ENCODE measurements at regions not wholly inside any gene's neighbourhood (a gene's known extent, or its start where the extent isn't known, plus 50 kb on each side); places are given as distances from the start of the nearest gene placed in this dataset.

DNA sequence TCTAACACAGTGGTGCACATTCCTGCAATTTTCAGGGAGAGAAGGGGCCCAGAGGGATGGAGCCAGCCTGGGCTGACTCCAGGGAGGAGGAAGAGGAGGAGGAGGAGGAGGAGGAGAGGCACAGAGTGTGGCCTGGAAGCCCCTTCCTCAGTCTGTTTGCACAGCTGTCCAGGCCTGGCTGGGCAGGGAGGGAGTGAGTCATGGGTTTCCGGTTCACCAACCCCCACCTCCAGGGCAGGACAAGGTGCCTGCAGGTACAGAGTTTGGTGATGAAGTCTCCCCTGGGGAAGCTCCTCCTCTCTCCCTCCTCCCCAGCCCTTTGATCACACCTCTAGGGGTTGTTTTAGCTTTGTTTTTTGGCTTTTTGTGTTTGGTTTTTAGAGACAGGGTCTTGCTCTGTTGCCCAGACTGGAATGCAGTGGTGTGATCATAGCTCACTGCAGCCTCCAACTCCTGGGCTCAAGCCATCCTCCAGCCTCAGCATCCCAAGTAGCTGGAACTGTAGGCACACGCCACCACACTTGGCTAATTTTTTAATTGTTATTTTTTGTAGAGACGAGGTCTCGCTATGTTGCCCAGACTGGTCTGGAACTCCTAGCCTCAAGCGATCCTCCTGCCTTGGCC lies 77.5 kb upstream of the CUX1 start:
- no peak overlapping the region for H3K9ac ChIP-seq (ENCODE audit: low read depth in 1 of 3, low read length in 3 of 3)
- H3K9me3 ChIP-seq (ENCODE audit: control insufficient read depth in 3 of 3, low read length in 3 of 3), result no peaks in the 10 kb centered on the region
- H3K27me3 ChIP-seq (ENCODE audit: control insufficient read depth in 3 of 3, insufficient read depth in 3 of 3, low read length in 3 of 3), result peaks cover 5 to 8% (median 8%) of the 10 kb centered on the region in 3 donors
- H3K4me1 ChIP-seq (ENCODE audit: control insufficient read depth in 3 of 3, insufficient read depth in 3 of 3, low read length in 3 of 3), result peaks cover 0 to 2% (median 0%) of the 10 kb centered on the region in 3 donors
- no peak overlapping the region for H3K27ac ChIP-seq (ENCODE audit: low read depth, low read length)
- no peaks in the 10 kb centered on the region for H3K36me3 ChIP-seq (ENCODE audit: control insufficient read depth in 3 of 3, insufficient read depth in 3 of 3, low read length in 3 of 3)
- H3K4me3 ChIP-seq (ENCODE audit: low read length in 3 of 3), result no peak overlapping the region

DNA sequence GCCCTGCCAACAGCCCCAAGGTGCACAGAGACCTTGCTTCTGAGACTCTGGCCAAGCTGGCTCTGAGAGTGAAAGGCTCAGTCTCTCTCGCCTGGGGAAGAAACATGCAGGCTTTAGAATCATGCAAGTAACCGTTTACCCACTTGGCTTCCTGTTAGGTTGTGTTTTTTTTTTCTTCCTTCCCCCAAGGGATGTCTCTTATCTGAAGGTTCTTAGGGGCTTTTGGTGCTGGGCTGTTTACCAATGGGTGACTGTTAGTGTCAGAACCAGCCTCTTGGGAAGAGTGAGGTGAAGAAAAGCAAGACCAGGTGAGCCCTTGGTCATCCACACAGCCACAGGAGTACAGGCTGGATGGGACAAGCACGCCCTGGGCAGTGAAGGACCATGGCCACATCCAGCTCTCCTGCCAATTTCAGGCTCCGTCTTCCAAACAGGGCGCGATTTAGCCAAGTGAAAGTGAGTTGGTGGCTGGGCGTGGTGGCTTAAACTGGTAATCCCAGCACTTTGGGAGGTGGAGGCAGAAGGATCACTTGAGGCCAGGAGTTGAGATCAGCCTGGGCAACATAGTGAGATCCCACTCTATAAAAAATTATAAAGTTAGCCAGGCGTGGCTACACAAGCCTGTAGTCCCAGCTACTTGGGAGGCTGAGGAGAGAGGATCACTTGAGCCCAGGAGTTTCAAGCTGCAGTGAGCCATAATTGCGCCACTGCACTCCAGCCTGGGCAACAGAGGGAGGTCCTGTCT lies 76.3 kb upstream of the CUX1 start:
- no peak overlapping the region for H3K27ac ChIP-seq (ENCODE audit: low read depth, low read length)
- H3K9me3 ChIP-seq (ENCODE audit: control insufficient read depth in 3 of 3, low read length in 3 of 3), result no peaks in the 10 kb centered on the region
- no peak overlapping the region for H3K9ac ChIP-seq (ENCODE audit: low read depth in 1 of 3, low read length in 3 of 3)
- H3K36me3 ChIP-seq (ENCODE audit: control insufficient read depth in 3 of 3, insufficient read depth in 3 of 3, low read length in 3 of 3), result no peaks in the 10 kb centered on the region
- peaks cover 5 to 8% (median 8%) of the 10 kb centered on the region in 3 donors for H3K27me3 ChIP-seq (ENCODE audit: control insufficient read depth in 3 of 3, insufficient read depth in 3 of 3, low read length in 3 of 3)
- H3K4me1 ChIP-seq (ENCODE audit: control insufficient read depth in 3 of 3, insufficient read depth in 3 of 3, low read length in 3 of 3), result peaks cover 0 to 2% (median 0%) of the 10 kb centered on the region in 3 donors
- H3K4me3 ChIP-seq (ENCODE audit: low read length in 3 of 3), result no peak overlapping the region

DNA sequence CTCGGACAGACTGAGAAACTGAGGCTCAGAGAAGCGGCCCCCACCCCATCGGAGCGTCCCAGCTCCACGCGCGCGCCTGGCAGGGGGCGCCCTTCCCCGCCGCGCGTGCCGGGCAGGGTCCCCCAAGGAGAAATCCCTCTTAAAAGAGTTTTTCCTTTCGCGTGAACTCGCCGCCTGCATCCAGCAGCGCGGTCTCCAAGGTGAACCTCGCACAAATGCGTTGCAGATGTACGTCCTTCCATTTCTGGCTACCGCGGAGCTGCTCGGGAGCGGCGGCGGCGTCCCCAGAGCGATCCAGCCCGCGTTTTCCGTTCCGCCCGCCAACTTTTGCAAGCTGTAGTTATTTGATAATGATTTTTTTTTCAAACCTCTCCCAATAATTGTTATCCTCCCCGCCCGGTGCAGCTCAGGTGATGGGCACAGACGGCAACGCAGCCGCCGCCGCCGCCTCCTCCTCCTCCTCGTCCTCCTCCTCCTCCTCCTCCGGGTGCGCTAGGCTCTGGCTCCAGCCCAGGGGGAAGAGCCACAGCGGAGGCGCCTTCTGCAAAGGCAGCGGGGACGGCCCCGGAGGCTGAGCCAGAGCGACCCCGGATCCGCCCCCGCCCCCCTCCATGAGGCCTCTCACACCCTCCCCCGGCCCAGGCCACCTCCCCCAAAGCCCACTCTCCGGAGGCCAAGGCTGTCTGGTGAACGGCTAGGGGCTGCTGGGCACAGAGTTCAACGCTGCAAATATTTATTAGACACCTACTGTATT lies 74.0 kb upstream of the CUX1 start:
- Histone ChIP-seq H3K9me3 (ENCODE audit: control insufficient read depth in 3 of 3, low read length in 3 of 3) (no peaks in the 10 kb centered on the region), H3K4me3 (ENCODE audit: low read length in 3 of 3) (peak overlapping the region; percentile 30 to 64 (median 63)), H3K27me3 (ENCODE audit: control insufficient read depth in 3 of 3, insufficient read depth in 3 of 3, low read length in 3 of 3) (peaks cover 5 to 21% (median 20%) of the 10 kb centered on the region in 3 donors), H3K27ac (ENCODE audit: low read depth, low read length) (no peak overlapping the region), H3K36me3 (ENCODE audit: control insufficient read depth in 3 of 3, insufficient read depth in 3 of 3, low read length in 3 of 3) (no peaks in the 10 kb centered on the region), H3K4me1 (ENCODE audit: control insufficient read depth in 3 of 3, insufficient read depth in 3 of 3, low read length in 3 of 3) (peaks cover 0 to 2% (median 0%) of the 10 kb centered on the region in 3 donors), H3K9ac (ENCODE audit: low read depth in 1 of 3, low read length in 3 of 3) (no peak overlapping the region)

DNA sequence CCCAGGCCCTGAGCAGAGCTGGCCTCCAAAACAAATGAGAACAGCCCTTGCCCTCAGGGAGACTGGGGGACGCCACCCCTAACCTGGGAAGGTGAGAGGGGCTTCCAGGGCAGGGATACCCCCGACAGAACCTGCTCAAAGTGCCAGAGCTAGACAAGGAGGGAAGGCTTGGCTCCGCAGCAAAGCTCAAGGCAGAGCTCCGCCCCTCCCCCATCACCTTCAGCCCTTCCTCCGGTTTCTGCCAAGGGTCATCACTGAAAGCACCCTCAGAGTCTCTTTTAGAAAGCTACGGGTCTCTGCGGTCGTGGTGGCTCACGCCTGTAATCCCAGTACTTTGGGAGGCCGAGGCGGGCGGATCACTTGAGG lies 73.4 kb upstream of the CUX1 start:
- H3K27ac ChIP-seq (ENCODE audit: low read depth, low read length), result no peak overlapping the region
- no peaks in the 10 kb centered on the region for H3K9me3 ChIP-seq (ENCODE audit: control insufficient read depth in 3 of 3, low read length in 3 of 3)
- H3K4me3 ChIP-seq (ENCODE audit: low read length in 3 of 3), result no peak overlapping the region
- H3K27me3 ChIP-seq (ENCODE audit: control insufficient read depth in 3 of 3, insufficient read depth in 3 of 3, low read length in 3 of 3), result peaks cover 5 to 21% (median 21%) of the 10 kb centered on the region in 3 donors
- H3K36me3 ChIP-seq (ENCODE audit: control insufficient read depth in 3 of 3, insufficient read depth in 3 of 3, low read length in 3 of 3), result no peaks in the 10 kb centered on the region
- peaks cover 0 to 2% (median 0%) of the 10 kb centered on the region in 3 donors for H3K4me1 ChIP-seq (ENCODE audit: control insufficient read depth in 3 of 3, insufficient read depth in 3 of 3, low read length in 3 of 3)
- no peak overlapping the region for H3K9ac ChIP-seq (ENCODE audit: low read depth in 1 of 3, low read length in 3 of 3)

DNA sequence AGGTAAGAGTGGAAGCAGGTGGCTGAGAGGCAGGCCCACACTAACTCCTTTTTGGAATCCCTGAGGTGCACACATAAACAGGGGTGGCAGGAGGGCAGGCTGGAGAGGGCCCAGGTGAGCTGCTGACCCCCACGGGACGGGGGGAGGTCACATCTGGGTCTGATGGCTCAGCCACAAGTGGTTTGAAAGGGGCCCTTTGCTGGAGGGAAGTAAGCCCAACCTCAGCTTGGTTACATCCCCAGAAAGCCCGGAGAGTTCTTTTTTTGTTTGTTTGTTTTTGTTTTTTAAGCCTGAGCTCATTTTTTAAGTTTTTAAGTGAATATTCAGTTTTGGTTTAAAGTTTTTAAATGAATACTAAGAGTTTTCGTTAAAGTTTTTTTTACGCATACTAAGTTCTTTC lies 72.8 kb upstream of the CUX1 start:
- Histone ChIP-seq H3K27ac (ENCODE audit: low read depth, low read length) (no peak overlapping the region), H3K4me1 (ENCODE audit: control insufficient read depth in 3 of 3, insufficient read depth in 3 of 3, low read length in 3 of 3) (peaks cover 0 to 2% (median 0%) of the 10 kb centered on the region in 3 donors), H3K9me3 (ENCODE audit: control insufficient read depth in 3 of 3, low read length in 3 of 3) (no peaks in the 10 kb centered on the region), H3K36me3 (ENCODE audit: control insufficient read depth in 3 of 3, insufficient read depth in 3 of 3, low read length in 3 of 3) (no peaks in the 10 kb centered on the region), H3K9ac (ENCODE audit: low read depth in 1 of 3, low read length in 3 of 3) (no peak overlapping the region), H3K4me3 (ENCODE audit: low read length in 3 of 3) (no peak overlapping the region), H3K27me3 (ENCODE audit: control insufficient read depth in 3 of 3, insufficient read depth in 3 of 3, low read length in 3 of 3) (peaks cover 5 to 21% (median 21%) of the 10 kb centered on the region in 3 donors)

DNA sequence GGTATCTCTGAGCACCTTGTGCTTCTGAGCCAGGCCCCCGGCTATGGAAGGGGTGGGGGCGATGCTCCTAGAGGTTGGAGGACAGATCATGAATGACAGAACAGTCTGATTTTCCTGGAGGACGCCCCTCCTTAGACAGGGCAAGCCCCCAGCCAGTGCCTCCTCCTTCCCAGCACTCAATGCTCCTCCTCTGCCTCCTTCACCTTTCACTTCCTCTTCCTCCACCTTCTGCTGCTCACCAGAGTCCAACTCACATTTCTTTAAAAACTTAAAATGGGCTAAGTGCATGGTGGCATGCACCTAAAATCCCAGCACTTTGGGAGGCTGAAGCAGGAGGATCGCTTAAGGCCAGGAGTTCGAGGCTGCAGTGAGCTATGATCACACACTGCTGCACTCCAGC lies 71.1 kb upstream of the CUX1 start:
- Histone ChIP-seq H3K9me3 (ENCODE audit: control insufficient read depth in 3 of 3, low read length in 3 of 3) (no peaks in the 10 kb centered on the region), H3K9ac (ENCODE audit: low read depth in 1 of 3, low read length in 3 of 3) (no peak overlapping the region), H3K27ac (ENCODE audit: low read depth, low read length) (no peak overlapping the region), H3K4me3 (ENCODE audit: low read length in 3 of 3) (no peak overlapping the region), H3K36me3 (ENCODE audit: control insufficient read depth in 3 of 3, insufficient read depth in 3 of 3, low read length in 3 of 3) (no peaks in the 10 kb centered on the region), H3K27me3 (ENCODE audit: control insufficient read depth in 3 of 3, insufficient read depth in 3 of 3, low read length in 3 of 3) (peaks cover 5 to 21% (median 19%) of the 10 kb centered on the region in 3 donors), H3K4me1 (ENCODE audit: control insufficient read depth in 3 of 3, insufficient read depth in 3 of 3, low read length in 3 of 3) (peaks cover 0 to 2% (median 0%) of the 10 kb centered on the region in 3 donors)

DNA sequence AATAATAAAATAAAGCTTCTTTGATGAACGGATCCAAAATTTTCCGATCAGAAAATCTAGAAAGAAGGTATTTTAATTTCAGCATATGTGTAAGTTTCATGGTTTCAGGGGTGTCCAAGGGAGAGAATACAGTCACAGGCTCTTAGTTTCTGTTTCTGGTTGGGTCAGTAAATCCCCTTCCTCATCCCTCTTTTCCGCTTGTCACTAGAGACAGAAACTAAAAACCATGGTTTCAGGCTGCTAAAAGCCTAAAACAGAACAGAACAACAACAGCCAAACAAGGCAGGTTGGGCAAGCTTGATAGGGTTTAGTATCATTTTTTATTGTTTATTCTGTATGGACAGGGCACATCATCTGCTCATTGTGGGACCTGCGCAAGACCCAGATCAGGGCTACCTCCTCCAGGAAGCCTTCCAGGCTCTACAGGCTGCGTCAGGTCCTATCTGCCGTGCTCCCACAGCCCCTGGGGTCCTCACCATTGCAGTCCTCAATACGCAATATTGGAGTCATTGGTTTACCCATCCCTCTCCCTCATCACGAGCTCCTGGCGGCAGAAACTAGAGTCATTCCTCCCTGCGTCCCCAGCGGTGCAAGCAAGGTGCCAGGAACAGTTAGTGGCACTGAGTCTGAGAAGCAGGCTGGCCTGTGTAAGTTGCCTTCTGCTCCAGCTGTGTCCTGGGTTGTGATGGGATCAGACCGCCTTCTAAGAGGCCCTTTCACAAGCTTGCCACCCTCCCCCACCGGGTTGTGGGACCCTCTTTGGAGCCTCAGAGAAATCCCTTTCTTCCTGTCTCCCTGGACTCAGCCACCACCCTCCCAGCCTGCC lies 70.2 kb upstream of the CUX1 start:
- H3K4me3 ChIP-seq (ENCODE audit: low read length in 3 of 3), result no peak overlapping the region
- H3K4me1 ChIP-seq (ENCODE audit: control insufficient read depth in 3 of 3, insufficient read depth in 3 of 3, low read length in 3 of 3), result peaks cover 0 to 2% (median 0%) of the 10 kb centered on the region in 3 donors
- no peaks in the 10 kb centered on the region for H3K36me3 ChIP-seq (ENCODE audit: control insufficient read depth in 3 of 3, insufficient read depth in 3 of 3, low read length in 3 of 3)
- H3K9me3 ChIP-seq (ENCODE audit: control insufficient read depth in 3 of 3, low read length in 3 of 3), result no peaks in the 10 kb centered on the region
- peaks cover 5 to 21% (median 18%) of the 10 kb centered on the region in 3 donors for H3K27me3 ChIP-seq (ENCODE audit: control insufficient read depth in 3 of 3, insufficient read depth in 3 of 3, low read length in 3 of 3)
- no peak overlapping the region for H3K9ac ChIP-seq (ENCODE audit: low read depth in 1 of 3, low read length in 3 of 3)
- no peak overlapping the region for H3K27ac ChIP-seq (ENCODE audit: low read depth, low read length)

DNA sequence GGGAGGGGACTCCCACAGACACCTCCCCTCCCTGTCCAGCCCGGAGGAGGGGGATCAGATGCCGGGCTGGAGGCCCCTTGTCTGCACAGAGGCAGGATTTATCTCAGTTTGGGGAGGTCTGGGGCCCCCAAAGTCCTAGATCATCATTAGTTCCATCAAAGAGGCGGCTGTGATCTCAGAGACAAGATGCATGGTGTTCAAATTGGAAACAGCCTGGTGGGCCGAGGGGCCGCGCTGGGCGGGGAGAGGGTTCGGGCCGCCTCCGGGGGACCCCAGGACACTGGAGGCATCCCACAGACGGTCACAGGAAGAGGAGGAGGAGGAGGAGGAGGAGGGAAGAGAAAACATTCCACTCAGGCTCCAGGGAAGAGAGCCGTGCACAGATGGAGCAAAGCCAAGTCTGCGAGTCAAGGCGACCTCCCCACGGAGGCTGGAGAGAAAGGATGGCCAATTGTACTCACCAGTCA lies 69.5 kb upstream of the CUX1 start:
- Histone ChIP-seq H3K27ac (ENCODE audit: low read depth, low read length) (no peak overlapping the region), H3K27me3 (ENCODE audit: control insufficient read depth in 3 of 3, insufficient read depth in 3 of 3, low read length in 3 of 3) (peaks cover 0 to 15% (median 13%) of the 10 kb centered on the region in 3 donors), H3K4me3 (ENCODE audit: low read length in 3 of 3) (no peak overlapping the region), H3K9me3 (ENCODE audit: control insufficient read depth in 3 of 3, low read length in 3 of 3) (no peaks in the 10 kb centered on the region), H3K4me1 (ENCODE audit: control insufficient read depth in 3 of 3, insufficient read depth in 3 of 3, low read length in 3 of 3) (peaks cover 0 to 2% (median 0%) of the 10 kb centered on the region in 3 donors), H3K9ac (ENCODE audit: low read depth in 1 of 3, low read length in 3 of 3) (no peak overlapping the region), H3K36me3 (ENCODE audit: control insufficient read depth in 3 of 3, insufficient read depth in 3 of 3, low read length in 3 of 3) (no peaks in the 10 kb centered on the region)

DNA sequence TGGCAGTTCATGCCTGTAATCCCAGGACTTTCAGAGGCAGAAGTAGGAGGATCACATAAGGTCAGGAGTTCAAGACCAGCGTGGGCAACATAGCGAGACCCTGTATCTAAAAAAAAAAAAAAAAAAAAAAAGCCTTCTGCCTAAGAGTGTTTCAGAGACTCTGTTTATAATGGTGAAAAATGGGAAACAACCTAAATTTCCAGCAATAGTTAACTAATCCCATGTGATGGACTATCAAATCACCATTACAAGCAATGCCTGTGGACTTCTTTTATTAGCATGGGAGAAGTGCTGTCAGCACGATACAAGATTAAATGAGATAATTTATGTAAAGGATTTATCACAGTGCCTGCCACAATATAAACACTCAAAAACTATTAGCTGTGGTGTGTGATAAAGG lies 67.5 kb upstream of the CUX1 start:
- no peaks in the 10 kb centered on the region for H3K36me3 ChIP-seq (ENCODE audit: control insufficient read depth in 3 of 3, insufficient read depth in 3 of 3, low read length in 3 of 3)
- peaks cover 0 to 17% (median 12%) of the 10 kb centered on the region in 3 donors for H3K27me3 ChIP-seq (ENCODE audit: control insufficient read depth in 3 of 3, insufficient read depth in 3 of 3, low read length in 3 of 3)
- no peaks in the 10 kb centered on the region for H3K9me3 ChIP-seq (ENCODE audit: control insufficient read depth in 3 of 3, low read length in 3 of 3)
- H3K27ac ChIP-seq (ENCODE audit: low read depth, low read length), result no peak overlapping the region
- H3K4me3 ChIP-seq (ENCODE audit: low read length in 3 of 3), result no peak overlapping the region
- no peak overlapping the region for H3K9ac ChIP-seq (ENCODE audit: low read depth in 1 of 3, low read length in 3 of 3)
- H3K4me1 ChIP-seq (ENCODE audit: control insufficient read depth in 3 of 3, insufficient read depth in 3 of 3, low read length in 3 of 3), result peaks cover 2 to 3% (median 3%) of the 10 kb centered on the region in 3 donors
